ENCODE measurements at regions not wholly inside any gene's neighbourhood (a gene's known extent, or its start where the extent isn't known, plus 50 kb on each side); places are given as distances from the start of the nearest gene placed in this dataset.

GRCh38 chr3:163561151-163561550 lies 1517.1 kb downstream of the SI start:
- no peak overlapping the region for H3K4me3 Mint-ChIP-seq
- TF ChIP-seq, protein P1, sequence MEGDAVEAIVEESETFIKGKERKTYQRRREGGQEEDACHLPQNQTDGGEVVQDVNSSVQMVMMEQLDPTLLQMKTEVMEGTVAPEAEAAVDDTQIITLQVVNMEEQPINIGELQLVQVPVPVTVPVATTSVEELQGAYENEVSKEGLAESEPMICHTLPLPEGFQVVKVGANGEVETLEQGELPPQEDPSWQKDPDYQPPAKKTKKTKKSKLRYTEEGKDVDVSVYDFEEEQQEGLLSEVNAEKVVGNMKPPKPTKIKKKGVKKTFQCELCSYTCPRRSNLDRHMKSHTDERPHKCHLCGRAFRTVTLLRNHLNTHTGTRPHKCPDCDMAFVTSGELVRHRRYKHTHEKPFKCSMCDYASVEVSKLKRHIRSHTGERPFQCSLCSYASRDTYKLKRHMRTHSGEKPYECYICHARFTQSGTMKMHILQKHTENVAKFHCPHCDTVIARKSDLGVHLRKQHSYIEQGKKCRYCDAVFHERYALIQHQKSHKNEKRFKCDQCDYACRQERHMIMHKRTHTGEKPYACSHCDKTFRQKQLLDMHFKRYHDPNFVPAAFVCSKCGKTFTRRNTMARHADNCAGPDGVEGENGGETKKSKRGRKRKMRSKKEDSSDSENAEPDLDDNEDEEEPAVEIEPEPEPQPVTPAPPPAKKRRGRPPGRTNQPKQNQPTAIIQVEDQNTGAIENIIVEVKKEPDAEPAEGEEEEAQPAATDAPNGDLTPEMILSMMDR (IDR thresholded peaks at IDR 0.05), result no peak
- TF ChIP-seq EZH2 (IDR thresholded peaks at IDR 0.05; ENCODE audit: borderline replicate concordance, insufficient read depth, low read depth, low read length, poor library complexity, severe bottlenecking), result no peak
- CTCF ChIA-PET, result no interaction called here

GRCh38 chr3:163560459-163560858 lies 1517.8 kb downstream of the SI start:
- Mint-ChIP-seq H3K27ac (no peak overlapping the region), H3K4me1 (no peaks in the 10 kb centered on the region), H3K4me3 (no peak overlapping the region), H3K9me3 (ENCODE audit: insufficient read depth) (no peaks in the 10 kb centered on the region), H3K27me3 (no peaks in the 10 kb centered on the region)
- no peaks in the 10 kb centered on the region for H3K4me1 ChIP-seq (ENCODE audit: control insufficient read depth in 2 of 2, insufficient read depth in 2 of 2, low read length in 2 of 2)
- H2AFZ ChIP-seq (ENCODE audit: insufficient read depth, low read depth, low read length, poor library complexity, severe bottlenecking), result no peak overlapping the region
- intact Hi-C loops (cut with micrococcal nuclease), result no loop called here
- POLR2A ChIA-PET, result no interaction called here
- CTCF ChIA-PET, result no interaction called here
- no peak overlapping the region for H3K27ac ChIP-seq (ENCODE audit: low read length in 2 of 2)
- no peak overlapping the region for H3K4me2 ChIP-seq (replicated peaks; ENCODE audit: low read depth, low read length, poor library complexity, severe bottlenecking)
- peaks cover 0 to 3% (median 0%) of the 10 kb centered on the region in 3 donors for H3K9me3 ChIP-seq (ENCODE audit: control extremely low read depth in 1 of 3, control insufficient read depth in 2 of 3, insufficient read depth in 1 of 3, low read length in 2 of 3)
- H3K36me3 ChIP-seq (replicated peaks in 1 of 2; ENCODE audit: control extremely low read depth in 1 of 2, control insufficient read depth in 1 of 2, extremely low read depth in 1 of 2, insufficient read depth in 2 of 2, low read length in 1 of 2), result no peaks in the 10 kb centered on the region
- H4K20me1 ChIP-seq (ENCODE audit: control insufficient read depth, insufficient read depth, low read length, poor library complexity, severe bottlenecking), result no peaks in the 10 kb centered on the region
- no peak overlapping the region for H3K4me3 ChIP-seq (ENCODE audit: control extremely low read depth in 1 of 5, extremely low read depth in 1 of 5, insufficient read depth in 1 of 5, low read depth in 2 of 5, low read length in 4 of 5)
- H3K27me3 ChIP-seq (replicated peaks in 1 of 4; ENCODE audit: control extremely low read depth in 1 of 4, control insufficient read depth in 3 of 4, insufficient read depth in 4 of 4, low read length in 3 of 4), result no peaks in the 10 kb centered on the region
- ATAC-seq (ENCODE audit: low read depth) (no peak), DNase-seq (no peak)
- WGBS (ENCODE audit: insufficient coverage), result 100% methylated on average over 2 of the region's 2 CpGs
- H3K79me2 ChIP-seq (ENCODE audit: control insufficient read depth, insufficient read depth, low read length), result no peaks in the 10 kb centered on the region
- no peak overlapping the region for H3K9ac ChIP-seq (ENCODE audit: low read length)
- no peak for TF ChIP-seq EZH2 (IDR thresholded peaks at IDR 0.05; ENCODE audit: borderline replicate concordance, insufficient read depth, low read depth, low read length, poor library complexity, severe bottlenecking)
- TF ChIP-seq, protein P1 (IDR thresholded peaks at IDR 0.05), result no peak

More at GRCh38 chr3:163561151-163561550, 1517.1 kb downstream of the SI start:
- intact Hi-C loops (cut with micrococcal nuclease), result no loop called here
- Histone ChIP-seq H3K4me1 (ENCODE audit: control insufficient read depth in 2 of 2, insufficient read depth in 2 of 2, low read length in 2 of 2) (no peaks in the 10 kb centered on the region), H3K9me3 (ENCODE audit: control extremely low read depth in 1 of 3, control insufficient read depth in 2 of 3, insufficient read depth in 1 of 3, low read length in 2 of 3) (peaks cover 0 to 3% (median 0%) of the 10 kb centered on the region in 3 donors), H3K9ac (ENCODE audit: low read length) (no peak overlapping the region), H3K4me2 (replicated peaks; ENCODE audit: low read depth, low read length, poor library complexity, severe bottlenecking) (no peak overlapping the region), H3K79me2 (ENCODE audit: control insufficient read depth, insufficient read depth, low read length) (no peaks in the 10 kb centered on the region), H4K20me1 (ENCODE audit: control insufficient read depth, insufficient read depth, low read length, poor library complexity, severe bottlenecking) (no peaks in the 10 kb centered on the region), H3K27ac (ENCODE audit: low read length in 2 of 2) (no peak overlapping the region), H3K27me3 (replicated peaks in 1 of 4; ENCODE audit: control extremely low read depth in 1 of 4, control insufficient read depth in 3 of 4, insufficient read depth in 4 of 4, low read length in 3 of 4) (no peaks in the 10 kb centered on the region), H3K4me3 (ENCODE audit: control extremely low read depth in 1 of 5, extremely low read depth in 1 of 5, insufficient read depth in 1 of 5, low read depth in 2 of 5, low read length in 4 of 5) (no peak overlapping the region), H3K36me3 (replicated peaks in 1 of 2; ENCODE audit: control extremely low read depth in 1 of 2, control insufficient read depth in 1 of 2, extremely low read depth in 1 of 2, insufficient read depth in 2 of 2, low read length in 1 of 2) (no peaks in the 10 kb centered on the region), H2AFZ (ENCODE audit: insufficient read depth, low read depth, low read length, poor library complexity, severe bottlenecking) (no peak overlapping the region)
- Mint-ChIP-seq H3K27ac (no peak overlapping the region), H3K27me3 (no peaks in the 10 kb centered on the region), H3K4me1 (no peaks in the 10 kb centered on the region), H3K9me3 (ENCODE audit: insufficient read depth) (no peaks in the 10 kb centered on the region)
- POLR2A ChIA-PET, result no interaction called here
- DNase-seq (no peak), ATAC-seq (ENCODE audit: low read depth) (no peak)
- WGBS (ENCODE audit: insufficient coverage), result 96% methylated on average over 3 of the region's 4 CpGs

Data from B cell (primary cell).